Activated T-helper 9 cell treated with anti-CD3 and anti-CD28 coated beads, Interleukin-2, amount 50 U/mL, for 16 hours (primary cell): ENCODE measurements at regions not wholly inside any gene's neighbourhood (a gene's known extent, or its start where the extent isn't known, plus 50 kb on each side); places are given as distances from the start of the nearest gene placed in this dataset.

Experiments
- DNase-seq: peaks from one replicate; pipeline ENCODE4 v3.0.0-alpha.2; 2020; ENCODE audit warnings: low read depth

DNA sequence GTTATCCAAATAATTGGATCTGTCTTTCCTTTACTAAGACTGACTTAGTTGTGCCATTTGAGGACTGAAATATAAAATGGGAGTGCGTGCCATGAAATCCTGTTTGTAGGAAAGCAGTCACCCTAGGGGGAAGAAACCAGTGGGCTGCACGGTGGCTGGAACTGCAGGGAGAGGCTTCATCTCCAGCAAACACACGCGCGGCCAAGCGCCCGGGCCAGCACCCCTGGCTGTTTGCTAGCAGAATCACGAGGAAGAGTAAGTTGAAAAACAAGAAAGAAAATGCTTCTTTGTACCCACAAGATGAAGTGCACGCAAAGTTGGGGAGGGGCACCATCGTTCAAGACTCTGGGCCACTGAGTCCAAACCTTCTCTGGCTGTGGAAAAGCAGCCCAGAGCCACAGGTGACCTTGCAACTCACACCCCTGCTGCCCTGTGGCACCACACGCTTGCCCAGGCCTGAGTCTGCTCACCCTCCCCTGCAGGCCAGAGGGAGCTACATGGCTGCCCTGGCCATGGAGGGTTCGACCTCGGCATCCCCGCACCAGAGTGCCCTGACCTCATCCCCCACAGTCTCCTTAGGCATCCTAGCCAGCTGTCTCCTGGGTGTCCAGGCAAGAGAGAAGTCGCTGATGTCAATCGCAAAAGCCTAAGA is 55.2 kb downstream of the IRX2 start:
- no peak for DNase-seq

GRCh38 chr5:2695200-2695891 is 56.1 kb downstream of the IRX2 start:
- no peak for DNase-seq

DNA sequence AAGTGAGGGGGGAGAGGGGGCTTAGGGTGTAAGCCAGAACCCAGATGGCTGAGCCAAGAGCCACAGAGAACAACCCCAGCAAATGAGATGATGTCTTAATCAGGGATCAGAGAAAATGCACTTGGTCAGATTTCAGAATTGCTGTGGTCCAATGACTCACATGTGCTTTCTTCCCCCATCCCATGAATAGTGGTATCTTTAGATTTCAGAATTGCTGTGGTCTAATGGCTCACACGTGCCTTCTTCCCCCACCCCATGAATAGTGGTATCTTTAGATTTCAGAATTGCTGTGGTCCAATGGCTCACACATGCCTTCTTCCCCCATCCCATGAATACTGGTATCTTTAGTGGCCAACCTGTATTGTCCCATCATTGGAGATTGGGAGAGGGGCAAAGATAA is 59.9 kb downstream of the IRX2 start:
- no peak for DNase-seq

DNA sequence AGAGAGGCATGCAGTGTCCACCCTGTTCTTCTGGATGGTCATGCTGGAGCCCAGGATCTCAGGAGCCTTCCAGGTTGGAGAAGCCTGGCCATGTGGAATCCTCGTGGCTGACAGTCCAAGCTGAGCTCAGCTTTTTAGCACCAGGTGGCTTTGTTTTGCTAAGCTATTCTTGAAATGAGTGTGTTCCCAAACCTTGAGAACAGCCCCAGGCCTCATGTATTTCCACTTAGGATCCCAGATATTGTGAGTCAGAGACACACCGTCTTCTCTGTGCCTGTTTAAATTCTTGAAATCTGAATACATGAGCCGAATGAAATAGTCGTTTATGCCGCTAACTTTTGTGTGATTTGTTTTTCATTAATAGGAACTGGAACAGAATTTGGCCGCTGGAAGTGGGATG is 61.2 kb downstream of the IRX2 start:
- no peak for DNase-seq

GRCh38 chr5:2688586-2688985 is 62.9 kb downstream of the IRX2 start:
- no peak for DNase-seq

GRCh38 chr5:2687746-2688145 is 63.7 kb downstream of the IRX2 start:
- no peak for DNase-seq

GRCh38 chr5:2686321-2687124 is 65.0 kb downstream of the IRX2 start:
- no peak for DNase-seq

DNA sequence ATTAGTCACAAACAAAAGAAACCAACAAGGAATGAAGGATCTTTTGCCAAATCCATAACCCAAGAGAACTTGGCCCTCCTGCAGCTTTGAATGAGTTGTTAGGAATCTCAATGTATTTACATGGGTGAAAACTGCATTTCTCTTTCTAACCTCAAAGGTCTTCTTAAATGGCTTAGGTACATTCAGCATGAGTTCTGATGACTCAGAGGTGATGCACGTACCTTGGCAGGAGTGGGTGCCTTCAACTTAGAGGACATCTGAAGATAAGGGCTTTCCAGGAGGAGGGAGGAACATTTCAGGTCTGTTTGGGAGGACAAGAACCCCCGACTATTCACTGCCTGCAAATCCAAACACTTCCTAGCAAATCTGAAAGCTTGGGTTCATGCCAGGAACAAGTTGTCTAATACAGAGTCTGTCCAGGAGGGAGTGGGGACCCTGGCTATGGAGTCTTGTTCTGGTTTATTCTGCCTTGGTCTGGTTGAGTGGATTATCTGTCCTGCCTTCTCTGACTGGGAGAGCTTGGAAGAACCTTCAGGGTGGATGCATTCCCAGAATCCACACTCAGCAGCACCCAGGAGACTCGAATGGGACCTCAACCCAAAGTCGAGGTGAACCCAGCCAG is 65.7 kb downstream of the IRX2 start:
- no peak for DNase-seq

GRCh38 chr5:2684606-2685005 is 66.9 kb downstream of the IRX2 start:
- no peak for DNase-seq

DNA sequence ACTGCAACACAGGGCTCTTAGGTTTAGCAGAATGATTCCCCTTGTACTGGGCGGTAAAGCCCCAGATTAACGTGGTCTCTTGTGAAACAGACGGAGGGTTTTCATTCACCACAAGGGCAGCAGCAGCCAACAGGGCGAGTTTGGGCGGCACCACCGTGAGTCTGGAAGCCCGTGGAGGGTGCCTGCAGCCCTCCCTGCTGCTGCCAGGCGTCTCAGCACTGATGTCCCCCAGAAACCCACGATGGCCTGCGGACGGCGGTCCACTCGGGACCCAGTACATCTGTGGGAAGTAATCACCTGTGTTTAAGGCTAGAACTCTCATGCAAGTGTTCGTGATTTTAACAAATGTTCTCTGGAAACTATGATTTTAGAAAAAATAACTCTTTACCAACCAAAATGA is 67.8 kb downstream of the IRX2 start:
- no peak for DNase-seq

- no peak for DNase-seq
Measured at GRCh38 chr5:2681476-2681875, 70.0 kb downstream of the IRX2 start.

DNA sequence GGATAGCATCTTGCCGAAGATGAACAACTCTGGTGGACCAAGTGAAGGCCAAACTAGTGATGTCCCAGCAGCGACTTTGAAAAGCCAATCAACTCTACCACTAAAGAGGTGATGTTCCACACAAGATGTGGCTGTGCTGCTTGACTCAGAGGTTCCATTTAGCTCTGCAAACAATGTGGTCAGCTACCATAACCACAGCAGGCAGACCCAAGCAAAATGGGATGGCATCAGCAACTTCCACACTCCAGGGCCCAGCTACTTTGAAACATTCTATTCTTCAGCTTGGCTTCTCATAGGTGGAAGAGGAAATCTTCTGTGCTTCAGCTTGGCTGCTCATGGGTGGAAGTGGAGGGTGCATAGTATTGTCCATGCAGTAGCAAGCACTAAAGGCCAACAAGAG is 70.5 kb downstream of the IRX2 start:
- no peak for DNase-seq

GRCh38 chr5:2677689-2678088 is 73.8 kb downstream of the IRX2 start:
- DNase-seq = no peak

GRCh38 chr5:2675548-2675947 is 75.9 kb downstream of the IRX2 start:
- DNase-seq = no peak

DNA sequence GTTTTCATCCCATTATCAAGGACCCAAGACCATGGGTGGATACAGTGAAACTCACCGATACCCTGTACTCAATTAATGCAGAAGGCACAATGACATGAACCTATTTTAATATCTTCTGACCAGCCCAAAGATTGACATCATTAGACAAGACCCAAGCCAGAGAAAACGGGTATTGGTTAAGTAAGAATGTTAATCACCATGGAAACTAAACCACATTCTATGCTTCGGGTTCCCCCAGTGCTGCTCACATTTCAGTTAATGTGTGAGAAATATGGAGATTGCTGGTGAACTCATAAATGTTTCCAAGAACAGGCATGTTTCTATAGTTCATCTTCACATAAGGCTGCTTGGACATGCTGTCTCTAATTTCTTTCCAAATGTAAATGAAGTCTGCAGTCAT is 77.0 kb downstream of the IRX2 start:
- DNase-seq = no peak

DNA sequence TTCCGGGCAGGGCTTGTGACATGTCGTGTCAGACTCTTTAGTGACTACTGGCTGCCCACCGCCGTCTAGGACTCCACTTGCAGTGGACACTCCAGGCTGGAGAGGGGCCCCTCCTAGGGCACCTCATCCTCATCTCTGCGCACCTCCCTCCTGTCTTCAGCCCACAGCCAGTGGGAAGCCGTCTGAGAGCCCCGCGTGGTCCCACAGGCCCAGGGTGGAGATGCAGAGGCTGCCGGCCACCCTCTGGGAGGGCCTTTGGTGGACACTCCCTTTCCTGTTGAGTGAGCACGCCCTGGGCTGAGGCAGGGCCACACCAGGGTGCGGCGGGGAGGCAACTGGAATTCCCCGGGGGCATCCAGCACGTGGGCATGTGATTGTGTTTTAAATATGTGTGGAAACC is 80.5 kb downstream of the IRX2 start:
- no peak for DNase-seq

- no peak for DNase-seq
Measured at GRCh38 chr5:2669913-2670312, 81.6 kb downstream of the IRX2 start.

DNA sequence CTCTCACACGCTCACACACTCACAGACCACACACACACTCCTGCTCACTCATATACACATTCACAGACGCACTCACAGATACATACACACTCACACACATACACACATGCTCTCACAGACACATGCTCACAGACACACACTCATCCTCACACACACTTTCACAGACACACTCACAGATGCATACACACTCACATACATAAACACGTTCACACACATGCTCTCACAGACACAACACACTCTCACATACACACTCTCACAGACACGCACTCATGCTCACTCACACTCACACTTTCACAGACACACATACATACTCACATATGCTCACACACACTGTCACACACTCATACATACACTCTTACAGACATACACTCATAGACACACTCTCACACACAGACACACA is 82.2 kb downstream of the IRX2 start:
- DNase-seq = no peak

GRCh38 chr5:2666081-2666480 is 85.4 kb downstream of the IRX2 start:
- no peak for DNase-seq

GRCh38 chr5:2663489-2663888 is 88.0 kb downstream of the IRX2 start:
- DNase-seq = no peak

DNA sequence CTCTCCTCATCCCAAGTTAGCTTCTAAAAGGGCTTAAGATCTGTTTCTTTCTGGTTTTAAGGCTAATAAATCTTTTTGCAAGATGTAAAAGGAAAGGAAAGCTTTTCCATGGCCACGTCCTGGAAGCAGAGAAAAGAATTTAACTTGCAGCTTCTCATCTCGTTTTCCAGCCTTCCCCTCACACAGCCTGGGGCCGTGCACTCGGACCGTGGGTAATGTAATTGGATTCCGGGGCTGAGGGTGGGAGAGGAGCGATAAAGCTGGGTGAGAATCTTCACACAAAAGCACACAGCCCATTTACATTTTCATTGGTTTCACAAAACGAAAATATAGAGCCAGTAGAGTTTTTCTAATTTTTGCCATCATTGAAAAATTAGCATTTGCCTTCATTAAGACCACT is 91.2 kb downstream of the IRX2 start:
- no peak for DNase-seq

DNA sequence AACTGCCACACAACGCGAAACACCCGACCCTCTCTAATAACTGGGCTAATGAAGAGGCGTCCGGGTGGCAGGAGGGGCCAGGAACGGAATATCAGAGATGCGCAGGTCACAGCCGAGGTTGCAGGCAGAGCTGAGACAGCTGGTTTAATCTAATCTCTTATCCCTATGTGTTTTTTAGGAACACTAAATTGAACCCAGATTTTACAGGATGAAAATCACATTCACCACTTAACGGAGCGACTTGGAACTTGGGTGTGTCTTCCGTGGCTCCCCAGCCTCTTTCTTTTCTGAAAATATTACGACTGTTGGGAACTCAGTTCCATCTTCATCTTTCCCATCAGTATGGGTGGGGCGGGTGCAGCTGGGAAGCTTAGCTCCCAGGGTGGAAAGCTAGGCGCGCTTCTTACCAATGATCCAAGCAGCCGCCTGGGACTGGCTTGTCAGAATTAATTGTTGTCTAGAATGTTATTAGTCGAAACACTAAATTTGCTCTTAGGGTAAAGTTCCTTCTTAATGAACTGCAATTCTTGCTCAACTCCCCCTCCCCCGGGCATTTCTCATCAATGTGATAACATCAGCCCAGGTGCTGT is 92.5 kb downstream of the IRX2 start:
- no peak for DNase-seq
